Body of pancreas (tissue), 4 donors: ENCODE measurements at regions not wholly inside any gene's neighbourhood (a gene's known extent, or its start where the extent isn't known, plus 50 kb on each side); places are given as distances from the start of the nearest gene placed in this dataset.

Experiments
- ATAC-seq: fragments of 150-250 bp; one replicate; pipeline ENCODE4 v1.9.1; 2016
- DNase-seq, 4 donors: peaks; one replicate each; pipeline ENCODE4 v3.0.0-alpha.2; 2019
- H3K27ac ChIP-seq, 4 donors: fragments of 200-600 bp; sonication (generic); 1 replicate in 3 of 4; 2 replicates in 1 of 4; pipeline versions ENCODE4 v1.5.1 to v1.6.1; 2016 to 2019; ENCODE audit warnings: mild to moderate bottlenecking in 1 of 4, mixed read lengths in 1 of 4, moderate library complexity in 1 of 4
- H3K27me3 ChIP-seq, 2 donors: fragments of 200-600 bp; sonication (generic); one replicate each; pipeline ENCODE4 v1.6.0; 2016; ENCODE audit warnings: mild to moderate bottlenecking in 1 of 2
- H3K36me3 ChIP-seq, 2 donors: fragments of 200-600 bp; sonication (generic); replicated peaks in 1 of 2; 2 replicates each; pipeline ENCODE4 v1.5.1; 2016; ENCODE audit warnings: low read depth in 2 of 2; ENCODE audit not compliant: insufficient read depth in 1 of 2
- H3K4me1 ChIP-seq: fragments of 200-600 bp; sonication (generic); one replicate; pipeline ENCODE4 v1.6.0; 2016
- H3K4me3 ChIP-seq, 2 donors: fragments of 200-600 bp; sonication (generic); 1 replicate in 1 of 2; 2 replicates in 1 of 2; pipeline ENCODE4 v1.5.1; 2016 to 2019
- H3K9me3 ChIP-seq, 3 donors: fragments of 200-600 bp; sonication (generic); 1 replicate in 2 of 3; 2 replicates in 1 of 3; pipeline ENCODE4 v1.5.1; 2016
- POLR2A ChIP-seq, 3 donors: fragments of 450-650 bp; IDR thresholded peaks; one replicate each; pipeline ENCODE4 v1.6.1; 2016; ENCODE audit warnings: antibody characterized with exemption in 3 of 3, mild to moderate bottlenecking in 2 of 3
- WGBS, 2 donors: methylation state at CpG; one replicate each; pipeline ENCODE4 v1.1.5; 2017; 5-methylcytosine and 5-hydroxymethylcytosine counted together
- intact Hi-C: fragments of 100-400 bp; cut with DNase I; formaldehyde crosslinking; loops from one replicate; pipeline ENCODE4 v1.15.1; 2023
- TF ChIP-seq, protein P1 (sequence below), 7 experiments: fragments of 450-650 bp in 4 of 7; fragments of 200-600 bp in 3 of 7; sonication (generic) in 3 of 7; IDR thresholded peaks; one replicate each; pipeline ENCODE4 v1.5.1; 2016 to 2019; ENCODE audit warnings: antibody characterized with exemption in 7 of 7

DNA sequence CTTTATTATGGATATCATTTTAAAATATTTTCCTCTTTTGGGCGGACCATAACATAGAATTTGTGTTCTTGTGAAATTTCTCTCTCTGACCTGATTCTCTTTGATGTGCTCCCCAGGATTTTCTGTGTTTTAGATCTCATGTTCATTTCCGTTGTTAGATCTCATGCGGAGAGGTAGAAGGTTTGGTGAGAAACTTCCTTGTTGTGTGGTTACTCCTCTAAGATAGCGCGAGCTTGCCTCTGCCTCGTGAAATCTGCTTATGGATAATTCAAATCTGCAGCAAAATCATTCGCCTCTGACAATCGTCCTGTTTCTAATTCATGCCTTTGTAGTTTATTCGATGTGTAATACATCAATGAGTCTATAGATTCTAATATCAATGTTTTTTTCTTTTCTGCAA lies 580.4 kb downstream of the USP25 start:
- Histone ChIP-seq H3K9me3 (no peaks in the 10 kb centered on the region), H3K4me1 (no peaks in the 10 kb centered on the region), H3K27ac (no peak overlapping the region), H3K27me3 (no peaks in the 10 kb centered on the region), H3K4me3 (no peak overlapping the region), H3K36me3 (no peaks in the 10 kb centered on the region)
- TF ChIP-seq, protein P1, sequence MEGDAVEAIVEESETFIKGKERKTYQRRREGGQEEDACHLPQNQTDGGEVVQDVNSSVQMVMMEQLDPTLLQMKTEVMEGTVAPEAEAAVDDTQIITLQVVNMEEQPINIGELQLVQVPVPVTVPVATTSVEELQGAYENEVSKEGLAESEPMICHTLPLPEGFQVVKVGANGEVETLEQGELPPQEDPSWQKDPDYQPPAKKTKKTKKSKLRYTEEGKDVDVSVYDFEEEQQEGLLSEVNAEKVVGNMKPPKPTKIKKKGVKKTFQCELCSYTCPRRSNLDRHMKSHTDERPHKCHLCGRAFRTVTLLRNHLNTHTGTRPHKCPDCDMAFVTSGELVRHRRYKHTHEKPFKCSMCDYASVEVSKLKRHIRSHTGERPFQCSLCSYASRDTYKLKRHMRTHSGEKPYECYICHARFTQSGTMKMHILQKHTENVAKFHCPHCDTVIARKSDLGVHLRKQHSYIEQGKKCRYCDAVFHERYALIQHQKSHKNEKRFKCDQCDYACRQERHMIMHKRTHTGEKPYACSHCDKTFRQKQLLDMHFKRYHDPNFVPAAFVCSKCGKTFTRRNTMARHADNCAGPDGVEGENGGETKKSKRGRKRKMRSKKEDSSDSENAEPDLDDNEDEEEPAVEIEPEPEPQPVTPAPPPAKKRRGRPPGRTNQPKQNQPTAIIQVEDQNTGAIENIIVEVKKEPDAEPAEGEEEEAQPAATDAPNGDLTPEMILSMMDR (IDR thresholded peaks at IDR 0.05) = no peak
- no peak for TF ChIP-seq POLR2A (IDR thresholded peaks at IDR 0.05)
- 81% methylated on average over 9 of the region's 9 CpGs for WGBS, 2 donors
- DNase-seq (no peak), ATAC-seq (no peak)
- intact Hi-C loops = no loop called here

DNA sequence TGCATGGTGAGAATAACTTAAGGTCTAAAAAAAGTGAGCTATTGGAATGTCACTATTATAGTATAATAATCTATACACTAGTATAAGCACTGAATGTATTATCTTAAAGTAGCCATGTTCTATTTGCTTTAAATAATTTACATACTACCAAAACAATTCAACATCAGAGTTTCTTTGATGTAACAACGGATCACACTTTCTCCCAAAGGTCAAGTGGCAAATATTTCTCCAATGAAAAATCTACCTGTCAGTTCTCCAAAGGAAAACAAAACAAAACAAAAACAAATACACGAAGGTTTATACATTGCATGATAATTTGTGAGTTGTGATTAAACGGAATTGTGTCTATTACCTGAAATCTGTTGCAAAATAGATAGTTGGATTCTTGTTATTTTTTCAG lies 581.4 kb downstream of the USP25 start:
- no peak for TF ChIP-seq POLR2A (IDR thresholded peaks at IDR 0.05)
- TF ChIP-seq, protein P1 (IDR thresholded peaks at IDR 0.05) = no peak
- intact Hi-C loops = no loop called here
- DNase-seq (no peak), ATAC-seq (no peak)
- H3K4me1 ChIP-seq = no peaks in the 10 kb centered on the region
- no peak overlapping the region for H3K27ac ChIP-seq
- 53 to 60% methylated on average over 3 of the region's 3 CpGs for WGBS, 2 donors
- no peaks in the 10 kb centered on the region for H3K27me3 ChIP-seq
- H3K4me3 ChIP-seq = no peak overlapping the region
- no peaks in the 10 kb centered on the region for H3K36me3 ChIP-seq
- no peaks in the 10 kb centered on the region for H3K9me3 ChIP-seq

DNA sequence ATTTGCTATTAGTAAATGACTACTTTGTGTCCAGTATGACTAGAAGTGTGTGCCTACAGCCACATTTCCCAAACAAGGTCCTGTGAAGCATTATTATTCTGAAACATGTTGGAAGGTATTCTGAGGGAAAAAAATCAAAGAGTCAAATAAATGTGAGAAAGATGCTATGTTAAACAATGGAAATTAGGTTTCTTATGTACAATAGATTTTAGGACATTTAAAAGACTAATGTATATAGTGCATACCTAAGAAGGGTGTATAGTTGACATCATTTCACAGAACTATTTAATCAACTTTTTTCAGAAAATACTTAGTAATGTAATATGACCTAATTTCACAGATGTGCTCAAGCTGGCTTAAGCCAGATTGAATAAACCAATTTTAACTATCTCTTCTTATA lies 582.5 kb downstream of the USP25 start:
- ATAC-seq = no peak
- no peaks in the 10 kb centered on the region for H3K27me3 ChIP-seq
- H3K9me3 ChIP-seq = no peaks in the 10 kb centered on the region
- DNase-seq = no peak
- no peaks in the 10 kb centered on the region for H3K4me1 ChIP-seq
- intact Hi-C loops = no loop called here
- no peaks in the 10 kb centered on the region for H3K36me3 ChIP-seq
- no peak overlapping the region for H3K4me3 ChIP-seq
- TF ChIP-seq POLR2A (IDR thresholded peaks at IDR 0.05) = no peak
- TF ChIP-seq, protein P1 (IDR thresholded peaks at IDR 0.05) = no peak
- no peak overlapping the region for H3K27ac ChIP-seq

DNA sequence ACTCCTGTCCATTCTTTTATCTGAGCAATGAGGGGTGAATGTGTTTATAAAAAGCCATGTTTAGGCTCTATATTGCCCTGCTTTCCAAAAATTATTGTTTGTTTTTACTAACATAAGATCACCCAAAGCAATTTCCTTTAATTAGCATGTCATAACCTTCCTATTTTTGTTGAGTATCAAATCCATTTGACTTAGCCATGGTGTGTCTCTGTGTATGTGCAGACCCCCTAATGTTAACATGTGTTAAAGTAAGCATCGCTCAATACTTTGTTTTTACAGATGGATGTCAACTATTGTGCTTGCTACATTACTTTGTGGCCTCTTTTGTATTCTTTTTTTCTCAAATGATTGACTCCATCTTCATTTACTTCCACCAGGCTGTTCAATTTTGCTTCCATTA lies 585.4 kb downstream of the USP25 start:
- H3K4me1 ChIP-seq = no peaks in the 10 kb centered on the region
- H3K36me3 ChIP-seq = no peaks in the 10 kb centered on the region
- no peak overlapping the region for H3K4me3 ChIP-seq
- DNase-seq (no peak), ATAC-seq (no peak)
- H3K27me3 ChIP-seq = no peaks in the 10 kb centered on the region
- WGBS, 2 donors = 86 to 93% methylated on average over 1 of the region's 1 CpG
- TF ChIP-seq, protein P1 (IDR thresholded peaks at IDR 0.05) = no peak
- TF ChIP-seq POLR2A (IDR thresholded peaks at IDR 0.05) = no peak
- intact Hi-C loops = no loop called here
- H3K9me3 ChIP-seq = no peaks in the 10 kb centered on the region
- no peak overlapping the region for H3K27ac ChIP-seq

DNA sequence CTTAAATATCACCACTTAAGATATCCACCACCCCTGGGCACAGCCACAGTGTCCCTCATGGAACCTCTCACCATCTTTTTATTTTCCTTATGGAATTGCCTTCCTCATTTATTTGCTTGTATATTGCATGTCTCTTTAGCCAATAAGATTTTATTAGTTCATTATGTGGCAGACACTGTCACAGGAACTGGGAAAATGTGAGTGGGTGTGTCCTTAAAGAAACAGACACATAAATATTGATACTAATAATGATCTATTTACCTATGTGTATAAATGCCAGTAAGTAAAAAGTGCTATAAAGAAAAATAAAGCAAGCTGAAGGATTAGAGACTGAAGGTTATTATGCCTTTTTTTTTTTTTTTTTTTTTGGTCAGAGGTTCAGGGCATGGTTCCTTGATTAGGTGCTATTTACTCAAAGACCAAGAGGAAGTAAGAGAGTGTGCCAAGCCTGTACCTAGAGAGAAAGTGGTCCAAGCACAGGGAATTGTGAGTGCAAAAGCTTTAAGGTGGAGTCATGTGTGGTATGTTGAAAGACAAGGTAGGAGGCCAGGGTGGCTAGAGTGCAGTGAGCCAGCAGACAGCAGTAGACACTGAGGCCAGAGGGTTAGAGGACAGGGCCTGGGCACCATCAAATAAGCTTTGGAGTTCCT lies 589.0 kb downstream of the USP25 start:
- intact Hi-C loops = no loop called here
- no peak overlapping the region for H3K4me3 ChIP-seq
- ATAC-seq (no peak), DNase-seq (no peak)
- no peaks in the 10 kb centered on the region for H3K9me3 ChIP-seq
- H3K4me1 ChIP-seq = no peaks in the 10 kb centered on the region
- H3K27ac ChIP-seq = no peak overlapping the region
- H3K36me3 ChIP-seq = no peaks in the 10 kb centered on the region
- H3K27me3 ChIP-seq = no peaks in the 10 kb centered on the region
- TF ChIP-seq, protein P1 (IDR thresholded peaks at IDR 0.05) = no peak
- TF ChIP-seq POLR2A (IDR thresholded peaks at IDR 0.05) = no peak
